ENCODE measurements at regions not wholly inside any gene's neighbourhood (a gene's known extent, or its start where the extent isn't known, plus 50 kb on each side); places are given as distances from the start of the nearest gene placed in this dataset.
"Not testable (repeated sequence)": the region's sequence is repeated elsewhere in the genome, so short reads cannot be mapped to it uniquely, and the experiment has no call there.

DNA sequence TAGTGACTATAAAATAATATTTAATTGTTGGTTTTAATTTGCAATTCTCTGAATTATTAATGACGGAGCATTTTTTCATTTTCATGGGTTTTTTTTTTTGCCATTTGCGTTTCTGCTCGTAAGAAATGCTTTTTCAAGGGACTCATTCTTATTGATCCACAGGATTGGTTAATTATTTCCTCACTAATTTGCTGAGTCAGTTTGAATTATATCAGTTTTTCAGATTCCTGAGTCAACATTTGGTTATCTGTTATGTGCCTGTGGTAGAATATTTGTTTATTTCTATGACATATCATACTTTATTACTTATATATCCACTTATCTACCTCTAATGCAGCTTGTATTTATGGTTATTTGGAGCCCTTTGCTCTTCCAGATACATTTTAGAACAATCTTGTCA, 257.0 kb upstream of the BTBD3 start:
- DNase-seq, result no peak

DNA sequence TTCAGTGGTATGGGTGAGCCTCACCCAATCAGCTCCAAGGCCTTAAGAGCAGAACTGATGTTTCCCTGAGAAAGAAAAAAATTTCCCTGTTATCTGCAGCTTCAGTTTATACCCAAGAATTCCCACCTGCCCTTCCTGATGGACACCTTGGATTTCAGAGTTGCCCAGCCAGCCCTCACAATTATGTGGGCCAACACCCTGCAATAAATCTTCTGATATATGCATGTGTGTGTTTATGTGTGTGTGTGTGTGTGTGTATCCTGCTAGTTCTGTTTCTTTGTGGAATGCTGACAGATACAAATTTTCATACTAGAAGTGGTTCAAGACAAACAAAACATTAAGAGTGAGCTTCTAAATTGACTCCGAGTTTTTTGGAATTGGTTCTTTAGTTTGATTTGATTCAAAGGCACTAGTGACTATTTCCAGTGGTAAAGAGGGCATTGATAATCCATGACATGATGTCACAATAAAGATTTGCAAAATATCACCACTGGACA, 246.6 kb upstream of the BTBD3 start:
- no peak for DNase-seq

DNA sequence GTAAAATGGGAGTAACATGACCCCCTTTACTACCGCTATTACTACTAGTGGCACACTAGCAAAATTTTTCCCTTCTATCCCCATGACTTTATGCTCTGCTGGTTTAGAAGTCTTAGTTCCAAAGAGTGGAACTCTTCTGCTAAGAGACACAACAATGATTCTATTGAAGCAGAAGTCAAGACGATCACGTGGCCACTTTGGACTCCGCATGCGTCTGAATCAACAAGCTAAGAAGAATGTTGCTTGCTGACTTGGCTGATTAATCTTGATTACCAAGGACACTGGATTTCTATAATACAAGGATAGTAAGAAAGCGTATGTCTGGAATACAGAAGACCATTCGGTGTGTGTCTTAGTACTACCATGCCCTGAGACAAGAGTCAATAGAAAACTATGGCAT, 244.7 kb upstream of the BTBD3 start:
- no peak for DNase-seq

DNA sequence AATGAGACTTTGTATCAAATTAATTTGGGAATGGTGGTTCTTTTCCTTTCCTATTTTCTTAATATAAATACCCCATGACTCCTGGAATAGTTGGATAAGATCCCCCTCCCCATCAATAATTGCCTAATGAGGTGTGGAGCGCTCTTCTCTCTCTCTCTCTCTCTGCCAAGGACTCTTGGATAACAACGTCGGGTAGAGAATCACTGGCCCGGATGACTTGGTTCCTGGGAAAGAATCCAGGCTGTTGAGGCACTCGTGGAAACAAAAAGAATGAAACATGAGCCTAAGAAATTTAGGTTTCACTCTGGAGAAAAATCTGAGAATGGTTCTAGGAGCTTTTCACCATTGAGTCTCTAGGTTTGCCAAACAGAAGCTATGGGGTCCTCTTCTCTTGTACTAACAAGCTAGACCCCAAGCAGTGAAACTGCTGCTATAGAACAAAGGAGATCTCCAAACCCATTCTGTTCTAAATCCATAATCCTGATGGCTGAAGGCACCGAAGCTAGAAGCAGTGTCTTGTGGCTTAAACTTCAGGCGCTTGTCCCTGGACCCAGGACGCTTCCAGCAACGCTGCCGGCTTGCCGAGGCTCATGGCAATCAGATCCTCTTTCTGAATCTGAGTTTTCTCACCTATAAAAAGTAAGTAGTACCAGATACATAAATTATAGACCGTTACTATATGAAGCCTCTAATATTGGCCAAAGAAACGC, 241.6 kb upstream of the BTBD3 start:
- DNase-seq, result peak; percentile 92 to 95

DNA sequence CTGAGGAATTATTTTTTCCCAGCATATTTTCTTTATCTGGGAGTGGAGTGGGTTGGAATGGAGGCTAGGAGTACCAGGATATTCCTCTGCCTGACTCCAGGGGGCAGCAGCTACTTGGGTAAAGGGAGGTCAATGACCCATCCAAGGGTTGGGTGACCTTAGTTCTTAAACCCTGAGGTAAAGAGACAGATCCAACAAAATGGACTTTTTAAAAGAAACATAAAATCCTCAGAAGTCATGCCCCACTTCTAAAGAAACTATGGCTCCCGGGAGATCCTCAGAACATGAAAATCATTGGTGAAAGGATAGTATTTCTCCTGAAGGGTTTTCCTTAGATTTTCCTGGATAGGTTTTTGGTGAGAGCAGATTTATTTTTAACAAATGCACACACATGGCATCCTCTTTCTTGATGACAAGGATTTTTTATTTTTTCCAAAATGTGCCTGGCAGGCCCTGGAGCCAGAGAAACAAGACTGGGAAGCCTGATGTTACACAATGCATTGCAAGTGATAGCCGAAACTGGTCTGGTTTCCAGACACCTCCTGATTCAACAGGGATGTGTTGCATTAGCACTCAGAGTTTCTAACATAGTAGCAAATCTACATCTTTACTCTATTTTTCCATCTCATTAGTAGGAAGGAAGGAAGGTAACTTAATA, 240.9 kb upstream of the BTBD3 start:
- peak; percentile 66 to 79 for DNase-seq

DNA sequence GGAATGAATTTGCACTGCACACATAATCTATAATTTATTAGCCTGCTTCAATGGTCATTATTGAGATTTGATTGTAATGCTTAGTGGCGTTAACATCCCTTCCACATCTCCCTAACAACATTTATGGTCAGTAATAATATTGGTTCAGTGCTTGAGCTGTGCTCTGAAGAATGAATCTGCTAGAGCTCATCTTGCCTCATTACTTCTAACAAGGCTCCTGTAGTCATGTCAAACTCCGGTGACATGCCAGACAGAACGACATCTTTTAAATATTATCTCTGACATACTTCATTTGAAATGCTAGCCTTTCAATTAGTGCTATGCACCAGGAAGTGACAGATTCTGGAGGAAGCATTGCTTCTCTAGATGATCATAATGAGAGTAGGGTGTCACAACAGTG, 240.3 kb upstream of the BTBD3 start:
- DNase-seq, result no peak

DNA sequence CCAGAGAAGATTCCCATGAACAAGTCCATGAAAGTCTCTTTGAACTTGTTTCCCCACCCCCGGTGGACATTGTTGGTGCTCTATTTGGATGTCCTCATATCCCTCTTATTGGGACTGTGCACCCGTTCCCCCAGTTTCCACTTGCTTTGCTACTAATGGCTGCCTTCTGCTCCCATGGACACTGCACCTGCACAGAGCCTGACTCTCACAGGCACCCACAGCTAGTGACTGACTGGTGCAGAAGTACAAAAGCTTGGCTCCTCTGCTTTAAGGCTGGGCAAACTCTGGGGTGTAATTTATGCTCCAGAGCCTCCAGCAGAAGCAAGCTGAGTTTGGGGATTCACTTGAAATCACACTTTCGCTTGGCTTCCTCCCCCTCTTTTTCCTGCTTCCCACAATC, 239.9 kb upstream of the BTBD3 start:
- no peak for DNase-seq

DNA sequence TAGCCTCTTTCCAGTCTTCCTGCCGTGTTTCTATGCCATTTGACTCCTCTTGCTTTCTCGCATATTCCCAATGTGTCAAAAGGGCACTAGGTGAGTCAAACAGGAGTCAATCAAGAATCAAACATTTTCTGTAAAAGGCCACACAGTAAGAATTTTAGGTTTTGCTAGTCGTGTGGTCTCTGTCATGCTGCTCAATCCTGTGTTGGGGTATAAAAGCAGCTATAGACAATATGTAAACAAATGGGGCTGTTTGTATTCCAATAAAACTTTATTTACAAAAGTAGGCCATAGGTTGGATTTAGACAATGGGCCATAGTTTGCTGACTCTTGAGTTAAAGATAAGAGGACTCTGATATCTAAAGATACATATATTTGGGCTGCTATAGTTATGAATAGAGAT, 235.4 kb upstream of the BTBD3 start:
- no peak for DNase-seq

DNA sequence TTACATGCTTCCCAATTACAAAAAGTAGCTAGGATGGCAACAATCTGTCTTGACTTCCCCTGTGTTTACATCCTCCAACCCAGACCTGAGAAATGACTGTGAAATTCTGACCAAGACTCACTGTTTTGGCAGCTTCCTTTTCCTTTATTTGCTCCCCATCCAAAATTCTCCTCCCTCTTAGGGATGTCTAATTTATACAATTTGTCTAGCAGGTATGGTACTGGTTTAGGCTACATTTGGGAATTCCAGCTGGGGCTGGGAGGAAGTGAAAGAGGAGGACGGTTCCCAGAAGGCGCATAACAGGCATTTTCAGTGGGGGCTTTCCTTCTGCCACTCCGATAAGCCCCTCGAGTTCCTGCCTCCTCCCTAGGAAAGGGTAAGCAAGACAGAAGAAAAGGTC, 231.5 kb upstream of the BTBD3 start:
- no peak for DNase-seq

DNA sequence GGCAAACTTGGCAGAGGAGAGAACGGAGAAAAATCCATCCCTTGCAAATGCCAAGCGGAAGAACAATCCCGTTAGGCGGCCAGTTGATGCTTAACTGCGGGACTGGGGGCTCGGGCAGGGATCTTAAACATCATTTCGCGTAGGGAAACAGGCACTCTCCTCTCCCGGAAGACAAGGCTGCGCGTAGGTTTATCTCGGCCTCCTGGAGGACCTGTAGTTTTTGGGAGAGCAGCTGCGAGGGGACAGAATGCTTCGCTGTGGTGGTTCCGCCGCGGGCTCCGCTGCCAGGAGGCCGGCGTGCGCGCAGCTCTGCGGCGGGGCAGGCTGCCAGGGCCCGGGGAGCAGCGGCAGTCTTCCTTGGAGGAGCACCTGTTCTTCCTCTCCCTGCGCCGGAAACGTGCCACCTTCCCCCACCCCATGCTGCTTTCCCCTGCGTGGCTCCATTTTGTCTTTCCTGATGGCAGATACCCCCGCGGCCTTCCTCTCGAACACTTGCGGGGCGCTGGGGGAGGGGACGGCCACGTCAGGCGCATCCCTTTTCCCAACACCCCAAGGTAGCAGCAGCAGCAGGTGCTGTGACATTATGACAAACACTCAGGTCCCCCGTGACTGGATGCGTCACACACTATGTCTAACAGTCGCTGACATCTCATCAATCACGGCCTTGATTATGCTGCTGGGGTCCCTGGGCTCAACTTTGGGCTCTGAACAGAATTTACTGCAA, 230.7 kb upstream of the BTBD3 start:
- peak; percentile 66 to 90 for DNase-seq

DNA sequence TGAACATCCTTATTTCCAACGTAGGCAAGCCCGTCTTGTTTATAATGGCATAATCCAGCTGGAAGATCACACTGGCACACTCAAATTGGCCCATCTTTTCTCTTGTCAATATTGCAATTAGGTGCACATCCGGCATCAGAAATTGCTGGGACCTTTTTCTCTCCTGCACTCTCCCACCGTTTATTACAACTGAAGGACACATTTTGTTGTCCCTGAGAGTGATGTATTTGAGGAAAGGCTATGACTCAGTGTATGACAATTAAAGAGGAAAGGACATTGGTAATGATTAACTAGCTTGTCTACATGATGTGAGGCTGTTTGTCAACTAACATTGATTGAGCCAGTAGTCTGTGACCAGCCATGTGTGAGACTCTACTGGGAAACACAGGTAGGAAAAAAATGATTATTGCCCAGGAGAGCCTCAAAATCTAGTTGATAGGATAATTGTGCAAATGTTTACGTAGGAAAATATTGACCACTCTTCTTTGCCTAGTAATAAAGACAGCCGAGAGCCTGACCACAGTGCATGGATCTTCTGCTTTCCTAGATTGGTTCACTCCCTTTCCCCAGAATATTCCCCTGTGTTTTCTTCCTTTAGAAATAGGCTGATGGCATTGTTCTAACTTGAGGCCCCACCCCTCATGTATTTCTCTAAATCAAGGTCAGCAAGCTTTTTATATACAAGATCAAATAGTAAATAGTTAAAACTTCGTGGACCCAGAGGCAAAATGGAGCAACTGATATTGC, 230.0 kb upstream of the BTBD3 start:
- no peak for DNase-seq

DNA sequence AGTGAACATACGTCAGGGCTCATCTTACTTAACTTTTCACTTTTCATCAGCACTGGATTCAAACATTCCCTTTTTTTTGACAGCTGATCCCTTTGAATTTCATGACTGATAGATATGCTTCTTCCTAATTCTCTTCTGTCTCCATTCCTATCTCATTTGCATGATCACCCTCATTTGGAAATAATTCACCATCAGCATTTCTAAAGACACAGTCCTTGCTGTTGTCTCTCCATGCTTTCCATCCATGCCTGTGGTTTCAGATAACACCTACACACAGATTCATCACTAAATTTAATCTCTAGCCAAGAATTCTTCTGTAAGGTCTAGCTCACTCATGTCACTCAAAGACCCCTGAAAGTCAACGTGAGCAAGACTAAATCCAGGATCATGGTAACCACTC, 228.4 kb upstream of the BTBD3 start:
- no peak for DNase-seq

DNA sequence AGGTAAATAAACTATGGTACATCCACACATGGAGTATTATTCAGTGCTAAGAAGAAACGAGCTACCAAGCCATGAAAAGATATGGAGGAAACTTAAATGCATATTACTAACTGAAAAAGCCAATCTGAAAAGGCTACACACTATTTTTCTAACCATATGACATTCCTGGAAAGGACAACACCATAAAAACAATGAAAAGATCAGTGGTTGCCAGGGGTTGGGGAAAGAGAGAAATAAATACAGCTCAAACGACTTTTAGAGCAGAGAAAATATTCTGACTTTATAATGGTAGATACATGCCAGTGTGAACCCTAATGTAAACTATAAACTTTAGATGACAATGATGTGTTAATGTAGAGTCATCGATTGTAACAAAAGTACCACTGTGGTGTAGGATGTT, 225.9 kb upstream of the BTBD3 start:
- DNase-seq, result no peak

DNA sequence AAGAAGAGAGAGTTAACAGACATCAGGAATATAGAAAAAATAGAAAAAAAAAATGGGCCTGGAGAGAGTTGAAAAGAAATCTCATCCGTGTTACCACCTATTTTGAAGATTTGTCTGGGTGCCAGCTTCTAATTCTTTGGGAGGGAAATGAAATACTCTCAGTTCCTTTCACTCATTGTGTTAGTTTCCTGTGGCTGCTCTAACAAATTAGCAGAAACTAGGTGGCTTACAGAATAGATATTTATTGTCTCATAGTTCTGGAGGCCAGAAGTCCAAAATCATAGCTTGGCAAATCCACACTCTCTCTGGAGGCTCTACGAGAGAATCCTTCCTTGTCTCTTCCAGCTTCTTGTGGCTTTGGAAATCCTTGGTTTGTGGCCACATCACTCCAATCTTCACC, 225.1 kb upstream of the BTBD3 start:
- DNase-seq, result no peak

DNA sequence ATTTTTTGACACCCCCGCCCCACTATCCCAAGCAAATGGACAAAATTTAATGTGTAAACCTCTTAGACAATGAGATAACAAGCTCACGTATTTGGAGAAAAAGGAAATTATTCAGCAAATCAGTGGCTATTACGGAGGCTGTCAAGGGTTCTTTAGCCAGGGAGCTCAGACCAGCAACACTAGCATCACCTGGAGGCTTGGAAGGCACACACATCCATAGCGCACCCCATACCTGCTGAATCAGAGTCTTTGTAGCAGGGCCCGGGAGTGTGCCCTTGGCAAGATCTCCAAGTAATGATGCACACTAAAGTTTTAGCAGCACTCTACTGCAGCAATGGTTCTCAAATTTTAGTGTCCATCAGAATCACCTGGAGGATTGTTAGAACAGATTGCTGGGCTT, 223.2 kb upstream of the BTBD3 start:
- DNase-seq, result no peak

DNA sequence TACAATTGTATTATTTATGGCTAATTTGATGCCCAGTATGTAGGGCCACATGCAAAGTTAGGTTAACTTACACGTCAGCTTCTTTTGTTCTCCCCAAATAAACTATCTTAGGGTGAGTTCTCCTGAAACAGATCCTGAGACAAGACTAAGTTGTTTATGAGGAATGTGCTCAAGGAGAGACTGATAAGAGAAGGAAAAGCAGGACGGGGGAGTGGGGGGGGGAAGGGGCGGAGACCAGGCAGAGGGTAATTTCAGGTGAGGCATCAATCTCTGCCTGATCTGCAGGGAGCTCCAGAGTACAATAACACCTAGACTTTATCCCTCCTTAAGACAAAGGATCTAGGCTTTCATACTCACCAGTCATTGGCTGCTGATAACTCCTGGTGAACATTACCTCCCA, 220.6 kb upstream of the BTBD3 start:
- DNase-seq, result no peak

DNA sequence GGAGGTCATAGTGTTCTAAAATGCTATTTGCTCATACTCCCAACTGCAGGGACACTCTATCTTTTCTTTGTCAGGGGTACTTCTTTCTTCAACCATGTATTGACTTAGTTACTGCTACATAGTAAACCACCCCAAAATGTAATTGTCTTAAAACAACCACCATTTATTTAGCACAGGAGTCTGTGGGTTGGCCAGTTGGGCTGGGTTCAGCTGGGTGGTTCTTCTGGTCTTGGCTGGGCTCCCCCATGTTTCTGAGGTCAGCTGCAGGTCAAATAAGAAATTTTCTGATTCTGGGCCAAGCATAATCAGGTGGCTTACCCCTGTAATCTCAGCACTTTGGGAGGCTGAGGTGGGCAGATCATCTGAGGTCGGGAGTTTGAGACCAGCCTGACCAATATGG, 220.0 kb upstream of the BTBD3 start:
- no peak for DNase-seq

DNA sequence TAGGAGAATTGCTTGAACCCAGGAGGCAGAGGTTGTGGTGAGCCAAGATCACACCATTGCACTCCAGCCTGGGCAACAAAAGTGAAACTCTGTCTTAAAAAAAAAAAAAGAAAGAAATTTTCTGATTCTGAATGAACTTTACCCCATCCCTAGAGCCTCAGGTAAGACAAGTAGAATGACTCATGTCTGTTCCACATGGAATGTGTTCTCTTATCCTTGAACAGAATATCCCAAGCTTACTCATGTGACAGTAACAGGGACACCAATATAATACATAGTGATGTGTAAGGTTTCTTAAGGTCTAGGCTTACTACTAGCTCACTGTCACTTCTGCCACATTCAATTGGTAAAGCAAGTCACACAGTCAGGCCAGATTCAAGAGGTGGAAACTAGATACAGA, 219.6 kb upstream of the BTBD3 start:
- DNase-seq, result no peak

DNA sequence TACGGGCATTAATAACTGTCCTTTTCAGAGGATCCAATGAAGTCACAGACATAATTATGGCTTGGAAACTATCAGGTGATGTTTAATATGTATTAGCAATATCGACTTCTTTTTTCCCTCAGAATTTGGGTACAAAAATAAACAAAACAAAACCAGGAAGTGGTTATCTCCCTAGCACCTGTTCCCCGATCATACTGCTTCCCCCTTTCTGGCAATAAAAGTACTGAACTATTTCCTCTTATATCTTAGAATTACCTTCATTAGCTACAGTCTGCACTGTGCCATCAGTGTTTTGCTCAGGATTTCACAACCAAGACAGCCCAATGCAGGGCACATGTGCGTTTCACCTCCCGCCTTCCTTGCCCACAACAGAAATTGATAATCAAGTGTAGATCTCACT, 216.9 kb upstream of the BTBD3 start:
- DNase-seq, result no peak

DNA sequence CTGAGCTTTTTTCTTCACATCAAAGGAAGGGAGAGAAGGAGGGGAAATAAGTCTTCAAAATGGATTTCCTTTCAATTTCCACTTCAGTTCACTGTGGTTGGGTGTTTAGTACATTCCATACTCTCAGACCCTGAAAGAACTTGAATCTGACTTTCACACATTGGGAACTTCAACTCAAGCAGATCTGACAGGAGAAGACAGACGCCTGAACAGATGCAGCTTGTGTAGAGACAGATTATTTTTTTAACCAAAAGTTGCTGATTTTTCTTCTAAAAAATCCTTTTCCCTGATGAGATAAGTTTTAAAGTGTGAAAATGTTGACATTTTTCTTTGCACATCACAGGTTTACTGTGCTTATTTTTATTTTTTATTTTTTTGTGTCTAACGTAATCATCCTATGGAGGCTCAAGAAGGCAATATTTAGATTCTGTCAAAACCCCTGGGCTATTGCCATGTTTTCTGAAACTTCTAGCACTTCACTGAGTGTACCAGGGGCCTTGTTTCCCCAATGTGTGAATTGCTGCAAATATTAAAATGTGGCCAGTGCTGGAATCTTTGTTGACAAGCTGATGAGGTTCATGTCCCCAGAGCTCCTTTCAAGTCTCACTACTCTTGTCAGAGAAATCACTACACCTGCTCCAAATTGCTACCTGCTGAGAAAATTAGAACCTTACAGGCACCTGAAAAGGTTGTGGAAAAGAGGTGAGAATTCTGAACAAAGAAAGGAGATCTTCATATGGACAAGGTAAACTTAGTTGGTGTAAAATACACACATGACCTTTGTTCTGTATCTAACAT, 214.8 kb upstream of the BTBD3 start:
- no peak for DNase-seq

DNA sequence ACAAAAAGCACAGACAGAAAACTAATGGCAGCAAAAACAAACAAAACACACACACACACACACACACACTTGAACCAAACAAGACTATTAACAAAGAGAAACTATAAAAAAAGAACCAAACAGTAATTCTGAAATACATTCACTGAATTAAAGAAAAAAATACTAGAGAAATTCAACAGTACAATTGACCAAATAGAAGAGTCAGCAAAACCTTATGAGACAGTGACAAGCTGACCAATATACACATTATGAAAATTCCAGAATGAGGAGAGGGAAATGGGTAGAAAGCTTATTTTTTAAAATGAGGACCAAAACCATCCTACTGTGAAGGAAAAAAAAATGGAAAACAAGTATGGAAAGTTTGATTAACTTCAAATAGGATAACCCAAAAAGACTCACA, 212.2 kb upstream of the BTBD3 start:
- no peak for DNase-seq

DNA sequence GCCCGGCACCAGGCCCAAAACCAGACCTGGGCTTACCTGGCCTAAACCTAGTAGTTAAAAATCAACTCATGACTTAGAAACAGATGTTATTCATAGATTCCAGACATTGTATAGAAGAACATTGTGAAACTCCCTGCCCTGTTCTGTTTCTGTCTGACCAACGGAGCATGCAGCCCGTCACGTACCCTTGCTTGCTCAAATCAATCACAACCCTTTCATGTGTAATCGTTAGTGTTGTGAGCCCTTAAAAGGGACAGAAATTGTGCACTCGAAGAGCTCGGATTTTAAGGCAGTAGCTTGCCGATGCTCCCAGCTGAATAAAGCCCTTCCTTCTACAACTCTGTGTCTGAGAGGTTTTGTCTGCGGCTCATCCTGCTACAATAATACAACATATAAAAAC, 209.5 kb upstream of the BTBD3 start:
- not testable (repeated sequence) for DNase-seq

DNA sequence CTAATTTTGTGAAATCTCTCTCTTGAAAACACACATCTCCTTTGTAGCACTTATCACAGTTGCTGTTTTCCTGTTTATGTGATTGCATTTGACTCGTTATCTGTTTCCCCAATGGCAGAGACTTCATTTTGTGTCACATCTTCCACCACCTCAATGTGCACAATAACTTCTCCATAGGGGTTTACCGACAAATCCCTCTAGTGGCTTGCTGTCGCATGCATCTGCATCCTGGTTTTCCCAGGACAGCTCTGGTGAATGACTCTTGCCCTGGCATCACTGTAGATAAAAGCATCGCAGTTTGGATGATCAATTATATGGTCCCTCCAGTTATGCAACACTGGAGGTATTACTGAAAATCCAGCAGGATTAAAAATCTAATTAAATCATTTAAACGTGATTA, 206.5 kb upstream of the BTBD3 start:
- no peak for DNase-seq
